ENCODE measurements at regions not wholly inside any gene's neighbourhood (a gene's known extent, or its start where the extent isn't known, plus 50 kb on each side); places are given as distances from the start of the nearest gene placed in this dataset.

DNA sequence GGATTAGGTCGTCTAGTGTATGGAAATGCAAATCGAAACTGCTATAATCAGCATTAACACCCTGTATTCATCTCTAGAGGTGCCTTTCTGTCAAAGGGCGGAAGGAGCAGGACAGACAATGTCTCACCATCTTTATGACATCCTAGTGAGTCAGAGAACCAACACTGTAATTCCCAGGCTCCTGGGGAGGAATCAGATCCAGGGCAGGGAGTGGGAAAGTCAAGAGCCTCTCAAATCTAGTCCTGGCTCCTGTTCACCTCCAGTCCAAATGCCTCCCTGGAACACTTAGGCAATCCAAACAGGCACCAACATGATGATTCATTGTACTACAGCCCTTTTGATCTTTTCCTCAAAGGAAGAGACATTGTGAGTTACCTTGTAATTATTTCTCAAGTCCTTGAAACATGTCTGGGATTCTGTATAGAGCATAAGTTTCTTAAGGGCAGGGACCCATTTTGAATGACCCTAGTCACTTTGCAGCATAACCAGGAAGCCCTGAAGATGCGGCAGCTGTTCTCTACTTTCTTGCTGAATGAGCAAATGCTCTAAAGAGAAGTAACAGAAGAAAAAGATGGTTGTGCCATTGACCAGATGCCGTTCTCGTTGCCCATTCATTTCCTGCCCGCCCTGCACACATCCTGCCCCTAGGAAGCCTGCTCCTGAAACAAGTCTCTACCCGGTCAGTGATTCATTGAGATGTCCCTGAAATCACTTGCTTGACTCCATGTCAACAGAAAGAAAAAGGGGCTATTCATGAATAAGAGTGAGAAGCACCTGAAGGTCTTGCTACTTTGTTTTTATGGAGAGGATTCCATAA is 112.8 kb upstream of the JARID2 start:
- peak; percentile 74 for DNase-seq (ENCODE audit: low read depth)
- no peak overlapping the region for H3K4me3 ChIP-seq (ENCODE audit: low read depth, low read length)
- TF ChIP-seq, protein P1, sequence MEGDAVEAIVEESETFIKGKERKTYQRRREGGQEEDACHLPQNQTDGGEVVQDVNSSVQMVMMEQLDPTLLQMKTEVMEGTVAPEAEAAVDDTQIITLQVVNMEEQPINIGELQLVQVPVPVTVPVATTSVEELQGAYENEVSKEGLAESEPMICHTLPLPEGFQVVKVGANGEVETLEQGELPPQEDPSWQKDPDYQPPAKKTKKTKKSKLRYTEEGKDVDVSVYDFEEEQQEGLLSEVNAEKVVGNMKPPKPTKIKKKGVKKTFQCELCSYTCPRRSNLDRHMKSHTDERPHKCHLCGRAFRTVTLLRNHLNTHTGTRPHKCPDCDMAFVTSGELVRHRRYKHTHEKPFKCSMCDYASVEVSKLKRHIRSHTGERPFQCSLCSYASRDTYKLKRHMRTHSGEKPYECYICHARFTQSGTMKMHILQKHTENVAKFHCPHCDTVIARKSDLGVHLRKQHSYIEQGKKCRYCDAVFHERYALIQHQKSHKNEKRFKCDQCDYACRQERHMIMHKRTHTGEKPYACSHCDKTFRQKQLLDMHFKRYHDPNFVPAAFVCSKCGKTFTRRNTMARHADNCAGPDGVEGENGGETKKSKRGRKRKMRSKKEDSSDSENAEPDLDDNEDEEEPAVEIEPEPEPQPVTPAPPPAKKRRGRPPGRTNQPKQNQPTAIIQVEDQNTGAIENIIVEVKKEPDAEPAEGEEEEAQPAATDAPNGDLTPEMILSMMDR (conservative IDR thresholded peaks at IDR 0.05; ENCODE audit: low read depth, low read length) = no peak

DNA sequence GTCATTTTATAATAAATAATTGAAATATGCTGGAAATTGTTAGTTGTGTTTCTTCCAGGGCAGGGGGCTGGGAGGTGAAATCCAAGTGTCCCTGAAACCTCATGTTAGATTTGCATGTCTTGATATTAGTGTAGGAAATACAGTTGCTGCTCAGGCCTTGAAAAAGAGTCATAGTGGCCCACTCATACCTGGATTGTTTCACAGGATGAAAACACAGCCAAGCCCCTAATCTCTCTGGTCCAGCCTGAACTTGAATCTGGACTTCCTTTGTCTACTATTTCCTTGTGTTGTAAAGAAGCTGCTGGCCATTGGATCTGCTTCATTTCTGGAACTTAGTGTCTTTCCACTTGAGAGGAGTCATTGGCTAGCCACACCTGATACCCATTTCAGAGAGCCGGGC is 108.8 kb upstream of the JARID2 start:
- TF ChIP-seq, protein P1 (conservative IDR thresholded peaks at IDR 0.05; ENCODE audit: low read depth, low read length) = no peak
- no peak for DNase-seq (ENCODE audit: low read depth)
- H3K4me3 ChIP-seq (ENCODE audit: low read depth, low read length) = no peak overlapping the region

DNA sequence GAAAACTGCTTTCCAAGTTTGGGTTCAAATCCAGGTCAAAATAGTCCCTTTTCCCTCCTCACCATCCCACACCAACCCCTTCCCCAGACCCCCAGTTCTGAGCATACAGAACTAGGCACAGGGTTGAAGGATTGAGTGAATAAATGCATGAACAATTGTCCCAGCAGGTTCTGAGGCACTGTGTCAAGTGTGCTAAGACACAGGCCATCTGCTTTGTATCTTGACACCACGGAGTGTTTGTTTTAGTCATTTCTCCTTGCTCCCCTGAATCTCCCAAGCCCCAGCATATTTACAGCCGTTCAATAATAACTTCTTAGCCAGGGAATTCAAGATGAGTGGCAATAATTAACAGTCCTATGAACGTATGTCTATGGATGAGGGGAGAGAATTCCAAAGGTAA is 102.8 kb upstream of the JARID2 start:
- no peak overlapping the region for H3K4me3 ChIP-seq (ENCODE audit: low read depth, low read length)
- TF ChIP-seq, protein P1 (conservative IDR thresholded peaks at IDR 0.05; ENCODE audit: low read depth, low read length) = no peak
- no peak for DNase-seq (ENCODE audit: low read depth)

DNA sequence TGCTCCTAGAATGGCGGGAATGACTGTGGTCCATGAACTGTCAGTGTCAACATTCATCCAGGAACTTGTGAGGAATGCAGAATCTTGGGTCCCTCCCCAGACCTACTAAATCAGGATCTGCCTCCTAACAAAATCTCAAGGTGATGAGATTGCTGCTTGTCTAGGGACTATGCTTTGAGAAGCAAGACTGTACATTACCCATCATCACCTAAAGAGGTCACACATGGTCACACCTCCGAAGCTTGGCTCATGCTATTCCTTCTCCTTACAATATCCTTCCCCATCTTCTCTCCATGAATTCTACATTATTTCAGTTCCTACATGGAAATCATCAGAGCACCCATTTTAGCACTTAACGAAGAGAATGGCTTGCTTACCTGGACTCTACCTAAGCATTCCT is 102.3 kb upstream of the JARID2 start:
- TF ChIP-seq, protein P1 (conservative IDR thresholded peaks at IDR 0.05; ENCODE audit: low read depth, low read length) = no peak
- no peak overlapping the region for H3K4me3 ChIP-seq (ENCODE audit: low read depth, low read length)
- no peak for DNase-seq (ENCODE audit: low read depth)

DNA sequence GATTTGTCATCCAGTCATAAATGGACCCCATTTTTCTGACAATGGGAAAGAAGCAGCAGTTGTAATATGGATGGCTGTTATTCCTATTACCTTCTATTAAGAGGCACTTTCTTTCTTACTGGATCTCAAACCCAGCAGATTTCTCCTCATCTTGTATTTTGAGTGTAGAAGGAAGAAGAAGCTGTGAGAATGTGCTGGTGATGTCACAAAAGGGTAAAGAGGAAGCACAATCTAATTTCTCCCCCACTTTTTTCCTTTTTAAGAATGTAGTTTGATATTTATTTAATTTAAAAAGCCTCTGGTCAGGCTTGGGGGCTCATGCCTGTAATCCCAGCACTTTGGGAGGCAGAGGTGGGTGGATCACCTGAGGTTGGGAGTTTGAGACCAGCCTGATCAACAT is 100.0 kb upstream of the JARID2 start:
- no peak for DNase-seq (ENCODE audit: low read depth)
- TF ChIP-seq, protein P1 (conservative IDR thresholded peaks at IDR 0.05; ENCODE audit: low read depth, low read length) = no peak
- no peak overlapping the region for H3K4me3 ChIP-seq (ENCODE audit: low read depth, low read length)

DNA sequence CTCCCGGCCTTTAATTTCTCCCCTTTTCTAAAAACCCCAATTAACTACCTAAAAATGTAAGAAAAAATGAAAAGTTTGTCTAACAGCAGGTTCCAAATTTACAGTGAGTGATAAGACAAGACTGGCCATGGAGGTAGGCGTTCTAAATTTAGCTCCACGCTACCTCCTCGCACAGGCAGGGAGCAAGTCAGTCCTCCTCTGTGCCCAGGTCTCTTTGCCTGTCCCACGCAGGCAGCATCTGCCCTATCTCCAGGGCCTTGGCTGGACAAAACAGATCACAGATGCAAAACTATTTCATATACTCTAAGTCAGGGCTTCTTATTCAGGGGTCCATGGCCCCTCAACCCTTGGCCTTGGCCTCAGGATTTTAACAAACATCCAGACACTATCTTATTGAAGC is 98.0 kb upstream of the JARID2 start:
- no peak for DNase-seq (ENCODE audit: low read depth)
- TF ChIP-seq, protein P1 (conservative IDR thresholded peaks at IDR 0.05; ENCODE audit: low read depth, low read length) = no peak
- H3K4me3 ChIP-seq (ENCODE audit: low read depth, low read length) = no peak overlapping the region

DNA sequence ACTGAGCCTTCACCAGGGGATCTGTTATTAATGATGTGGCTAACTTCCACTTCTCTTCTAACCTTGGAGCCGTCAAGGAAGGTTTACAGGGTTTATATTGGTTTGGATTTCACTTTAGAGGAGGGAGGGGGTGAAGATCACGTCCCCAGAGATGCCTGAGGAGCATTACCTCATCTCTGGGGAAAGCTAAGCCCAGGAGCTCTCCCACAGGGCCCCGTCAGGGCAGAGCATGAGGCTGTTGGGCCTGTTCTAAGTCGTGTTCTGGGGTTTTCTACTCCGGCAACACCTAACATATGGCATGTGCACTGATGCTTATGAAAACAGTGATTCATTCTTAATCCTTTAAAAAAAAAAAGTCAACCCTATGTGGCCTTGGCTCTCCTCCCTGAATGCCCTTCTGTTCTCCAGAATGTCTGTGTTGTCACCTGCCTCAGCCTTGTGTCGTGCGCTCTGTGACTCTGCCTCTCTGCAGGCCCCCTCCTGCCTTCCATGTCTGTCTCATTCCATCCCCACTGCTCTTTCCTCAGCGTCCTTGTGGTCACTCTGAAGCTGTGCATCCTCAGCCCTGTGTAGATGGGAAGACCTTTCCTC is 97.4 kb upstream of the JARID2 start:
- TF ChIP-seq, protein P1 (conservative IDR thresholded peaks at IDR 0.05; ENCODE audit: low read depth, low read length) = no peak
- no peak overlapping the region for H3K4me3 ChIP-seq (ENCODE audit: low read depth, low read length)
- no peak for DNase-seq (ENCODE audit: low read depth)

Data from epithelial cell of proximal tubule (primary cell).